Sigmoid colon (tissue), 4 donors: ENCODE measurements at regions not wholly inside any gene's neighbourhood (a gene's known extent, or its start where the extent isn't known, plus 50 kb on each side); places are given as distances from the start of the nearest gene placed in this dataset.

Experiments
- POLR2AphosphoS5 ChIP-seq, 4 donors: sonication (generic); formaldehyde crosslinking; IDR thresholded peaks; one replicate each; pipeline ENCODE4 v1.6.1; 2017; ENCODE audit warnings: antibody characterized with exemption in 4 of 4
- TF ChIP-seq, protein P1 (sequence below), 4 experiments: fragments of 450-650 bp in 3 of 4; fragments of 200-600 bp in 1 of 4; IDR thresholded peaks; one replicate each; pipeline ENCODE4 v1.5.1; 2016 to 2019; ENCODE audit warnings: antibody characterized with exemption in 4 of 4, mild to moderate bottlenecking in 3 of 4, moderate library complexity in 2 of 4

DNA sequence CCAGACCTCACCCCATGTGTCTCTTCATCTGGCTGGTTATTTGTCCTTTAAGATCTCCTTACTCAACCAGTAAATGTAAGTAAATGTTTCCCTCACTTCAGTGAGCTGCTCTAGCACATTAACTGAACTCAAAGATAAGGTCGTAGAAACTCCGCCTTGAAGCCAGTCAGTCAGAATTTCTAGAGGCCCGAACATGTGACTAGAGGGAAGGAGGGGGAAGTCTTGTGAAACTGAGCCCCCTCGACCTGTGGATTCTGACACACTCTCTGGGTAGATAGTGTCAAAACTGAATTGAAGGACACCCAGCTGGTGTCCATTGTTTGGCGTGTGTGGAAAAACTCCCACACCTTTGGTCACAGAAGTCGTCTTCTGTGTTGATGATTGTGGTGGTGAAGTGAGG lies 933.9 kb downstream of the ADGRL3 start:
- TF ChIP-seq POLR2AphosphoS5 (IDR thresholded peaks at IDR 0.05), result no peak
- TF ChIP-seq, protein P1, sequence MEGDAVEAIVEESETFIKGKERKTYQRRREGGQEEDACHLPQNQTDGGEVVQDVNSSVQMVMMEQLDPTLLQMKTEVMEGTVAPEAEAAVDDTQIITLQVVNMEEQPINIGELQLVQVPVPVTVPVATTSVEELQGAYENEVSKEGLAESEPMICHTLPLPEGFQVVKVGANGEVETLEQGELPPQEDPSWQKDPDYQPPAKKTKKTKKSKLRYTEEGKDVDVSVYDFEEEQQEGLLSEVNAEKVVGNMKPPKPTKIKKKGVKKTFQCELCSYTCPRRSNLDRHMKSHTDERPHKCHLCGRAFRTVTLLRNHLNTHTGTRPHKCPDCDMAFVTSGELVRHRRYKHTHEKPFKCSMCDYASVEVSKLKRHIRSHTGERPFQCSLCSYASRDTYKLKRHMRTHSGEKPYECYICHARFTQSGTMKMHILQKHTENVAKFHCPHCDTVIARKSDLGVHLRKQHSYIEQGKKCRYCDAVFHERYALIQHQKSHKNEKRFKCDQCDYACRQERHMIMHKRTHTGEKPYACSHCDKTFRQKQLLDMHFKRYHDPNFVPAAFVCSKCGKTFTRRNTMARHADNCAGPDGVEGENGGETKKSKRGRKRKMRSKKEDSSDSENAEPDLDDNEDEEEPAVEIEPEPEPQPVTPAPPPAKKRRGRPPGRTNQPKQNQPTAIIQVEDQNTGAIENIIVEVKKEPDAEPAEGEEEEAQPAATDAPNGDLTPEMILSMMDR (IDR thresholded peaks at IDR 0.05), result no peak
